PFSK-1 (cell line): ENCODE measurements at regions not wholly inside any gene's neighbourhood (a gene's known extent, or its start where the extent isn't known, plus 50 kb on each side); places are given as distances from the start of the nearest gene placed in this dataset.

ENCODE experiments used
- FOXP2 ChIP-seq: optimal IDR thresholded peaks from 2 replicates; pipeline ENCODE3; 2011; ENCODE audit warnings: borderline replicate concordance, control low read depth, inconsistent platforms; ENCODE audit not compliant: insufficient read depth; ENCODE audit errors: extremely low read length, extremely low read depth
- POLR2AphosphoS5 ChIP-seq: IDR thresholded peaks from 2 replicates; pipeline ENCODE4 v1.6.1; 2012; ENCODE audit warnings: low read depth, mild to moderate bottlenecking, control low read depth, low read length, moderate library complexity
- TAF1 ChIP-seq: IDR thresholded peaks from 2 replicates; pipeline ENCODE4 v1.6.1; 2012; ENCODE audit warnings: low read length, control low read depth, borderline replicate concordance; ENCODE audit not compliant: insufficient read depth

- TF ChIP-seq POLR2AphosphoS5 (no peak; the same call in 1 of the 2 replicates), TAF1 (no peak), FOXP2 (no peak)
Observed at GRCh38 chr20:53865901-53866793, 204.2 kb downstream of the BCAS1 start.
